KMS-11 (cell line): ENCODE measurements at regions not wholly inside any gene's neighbourhood (a gene's known extent, or its start where the extent isn't known, plus 50 kb on each side); places are given as distances from the start of the nearest gene placed in this dataset.

Source experiments
- H2AFZ ChIP-seq: fragments of 200-600 bp; sonication (generic); 2 replicates; pipeline ENCODE4 v1.6.1; 2016; ENCODE audit warnings: antibody characterized with exemption, mixed run types, low read depth
- H3K27ac ChIP-seq: fragments of 200-600 bp; sonication (generic); 2 replicates; pipeline ENCODE4 v1.6.1; 2016; ENCODE audit warnings: mild to moderate bottlenecking, mixed run types
- H3K27me3 ChIP-seq: fragments of 200-600 bp; sonication (generic); 2 replicates; pipeline ENCODE4 v1.6.1; 2017; ENCODE audit warnings: mild to moderate bottlenecking, low read depth, mixed run types, moderate library complexity; ENCODE audit not compliant: insufficient read depth
- H3K36me3 ChIP-seq: fragments of 200-600 bp; sonication (generic); 2 replicates; pipeline ENCODE4 v1.6.1; 2017; ENCODE audit warnings: mild to moderate bottlenecking, mixed run types; ENCODE audit not compliant: insufficient read depth
- H3K4me1 ChIP-seq: fragments of 200-600 bp; sonication (generic); 2 replicates; pipeline ENCODE4 v1.6.1; 2016; ENCODE audit warnings: mild to moderate bottlenecking, low read depth, mixed run types; ENCODE audit not compliant: poor library complexity, severe bottlenecking
- H3K4me2 ChIP-seq: fragments of 200-600 bp; sonication (generic); 2 replicates; pipeline ENCODE4 v1.7.0; 2016; ENCODE audit warnings: mild to moderate bottlenecking, mixed run types
- H3K4me3 ChIP-seq: fragments of 200-600 bp; sonication (generic); IDR thresholded peaks from 2 replicates; pipeline ENCODE4 v1.6.1; 2017; ENCODE audit warnings: low read depth, low read length, mixed read lengths; ENCODE audit not compliant: insufficient read depth
- H3K79me2 ChIP-seq: fragments of 200-600 bp; sonication (generic); 2 replicates; pipeline ENCODE4 v1.6.1; 2016; ENCODE audit warnings: low read depth, mixed run types; ENCODE audit not compliant: insufficient read depth
- H3K9ac ChIP-seq: fragments of 200-600 bp; sonication (generic); 2 replicates; pipeline ENCODE4 v1.6.1; 2016; ENCODE audit warnings: mild to moderate bottlenecking, mixed run types
- H4K20me1 ChIP-seq: fragments of 200-600 bp; sonication (generic); 2 replicates; pipeline ENCODE4 v1.6.1; 2016; ENCODE audit warnings: mild to moderate bottlenecking, mixed run types; ENCODE audit not compliant: insufficient read depth
- TF ChIP-seq, protein P1 (sequence below): fragments of 200-600 bp; sonication (generic); conservative IDR thresholded peaks from 2 replicates; pipeline ENCODE4 v1.6.1; 2017; ENCODE audit warnings: low read depth, mild to moderate bottlenecking, antibody characterized with exemption, low read length, moderate library complexity, mixed read lengths

DNA sequence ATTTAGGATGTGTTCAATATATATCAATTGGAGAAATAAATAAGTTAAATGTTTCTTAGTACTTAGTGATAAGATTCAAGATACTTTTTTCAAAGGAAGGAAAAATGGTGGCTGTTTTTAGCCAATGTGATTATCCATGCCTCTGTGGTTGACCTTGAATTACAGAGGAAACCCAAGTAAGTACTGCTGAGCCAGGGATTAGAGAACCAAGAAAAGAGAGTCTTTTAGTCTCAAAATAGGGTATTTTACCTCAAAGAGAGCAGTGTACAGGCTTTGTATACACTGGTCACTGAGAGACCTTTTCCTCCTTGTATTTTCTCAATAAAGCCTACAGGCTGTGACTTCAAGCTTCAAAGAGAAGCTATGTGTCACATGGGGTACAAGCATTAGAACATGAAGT lies 1075.3 kb downstream of the ADGRL3 start:
- no peak overlapping the region for H3K27ac ChIP-seq
- H3K27me3 ChIP-seq: no peaks in the 10 kb centered on the region
- no peak overlapping the region for H2AFZ ChIP-seq
- H4K20me1 ChIP-seq: no peaks in the 10 kb centered on the region
- H3K36me3 ChIP-seq: no peaks in the 10 kb centered on the region
- no peak overlapping the region for H3K4me2 ChIP-seq
- no peaks in the 10 kb centered on the region for H3K79me2 ChIP-seq
- no peaks in the 10 kb centered on the region for H3K4me1 ChIP-seq
- H3K9ac ChIP-seq: no peak overlapping the region
- TF ChIP-seq, protein P1, sequence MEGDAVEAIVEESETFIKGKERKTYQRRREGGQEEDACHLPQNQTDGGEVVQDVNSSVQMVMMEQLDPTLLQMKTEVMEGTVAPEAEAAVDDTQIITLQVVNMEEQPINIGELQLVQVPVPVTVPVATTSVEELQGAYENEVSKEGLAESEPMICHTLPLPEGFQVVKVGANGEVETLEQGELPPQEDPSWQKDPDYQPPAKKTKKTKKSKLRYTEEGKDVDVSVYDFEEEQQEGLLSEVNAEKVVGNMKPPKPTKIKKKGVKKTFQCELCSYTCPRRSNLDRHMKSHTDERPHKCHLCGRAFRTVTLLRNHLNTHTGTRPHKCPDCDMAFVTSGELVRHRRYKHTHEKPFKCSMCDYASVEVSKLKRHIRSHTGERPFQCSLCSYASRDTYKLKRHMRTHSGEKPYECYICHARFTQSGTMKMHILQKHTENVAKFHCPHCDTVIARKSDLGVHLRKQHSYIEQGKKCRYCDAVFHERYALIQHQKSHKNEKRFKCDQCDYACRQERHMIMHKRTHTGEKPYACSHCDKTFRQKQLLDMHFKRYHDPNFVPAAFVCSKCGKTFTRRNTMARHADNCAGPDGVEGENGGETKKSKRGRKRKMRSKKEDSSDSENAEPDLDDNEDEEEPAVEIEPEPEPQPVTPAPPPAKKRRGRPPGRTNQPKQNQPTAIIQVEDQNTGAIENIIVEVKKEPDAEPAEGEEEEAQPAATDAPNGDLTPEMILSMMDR: no peak
- H3K4me3 ChIP-seq: no peak overlapping the region

- Histone ChIP-seq H3K79me2 (no peaks in the 10 kb centered on the region), H3K27me3 (no peaks in the 10 kb centered on the region), H3K4me2 (no peak overlapping the region), H3K4me3 (no peak overlapping the region), H2AFZ (no peak overlapping the region), H4K20me1 (no peaks in the 10 kb centered on the region), H3K27ac (no peak overlapping the region), H3K36me3 (no peaks in the 10 kb centered on the region), H3K4me1 (no peaks in the 10 kb centered on the region), H3K9ac (no peak overlapping the region)
- TF ChIP-seq, protein P1: no peak
Measured at GRCh38 chr4:62274782-62275181, 1074.7 kb downstream of the ADGRL3 start.

DNA sequence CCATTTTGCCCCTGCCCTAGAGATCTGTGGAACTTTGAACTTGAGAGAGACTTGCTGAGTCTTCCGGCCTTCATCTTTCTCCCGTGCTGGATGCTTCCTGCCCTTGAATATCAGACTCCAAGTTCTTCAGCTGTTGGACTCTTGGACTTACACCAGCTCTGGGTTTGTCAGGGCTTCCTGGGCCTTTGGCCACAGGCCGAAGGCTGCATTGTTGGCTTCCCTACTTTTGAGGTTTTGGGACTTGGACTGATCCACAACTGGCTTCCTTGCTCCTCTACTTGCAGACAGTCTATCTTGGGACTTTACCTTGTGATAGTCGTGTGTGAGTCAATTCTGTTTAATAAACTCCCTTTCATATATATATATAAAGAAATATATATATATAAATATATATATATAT lies 1071.0 kb downstream of the ADGRL3 start:
- Histone ChIP-seq H3K79me2 (no peaks in the 10 kb centered on the region), H3K4me1 (no peaks in the 10 kb centered on the region), H3K27me3 (no peaks in the 10 kb centered on the region), H4K20me1 (no peaks in the 10 kb centered on the region), H3K4me3 (no peak overlapping the region), H2AFZ (no peak overlapping the region), H3K36me3 (no peaks in the 10 kb centered on the region), H3K27ac (no peak overlapping the region), H3K4me2 (no peak overlapping the region), H3K9ac (no peak overlapping the region)
- TF ChIP-seq, protein P1: no peak

- no peaks in the 10 kb centered on the region for H3K27me3 ChIP-seq
- H3K36me3 ChIP-seq: no peaks in the 10 kb centered on the region
- no peak overlapping the region for H3K27ac ChIP-seq
- no peak overlapping the region for H3K9ac ChIP-seq
- no peak overlapping the region for H2AFZ ChIP-seq
- H3K4me1 ChIP-seq: no peaks in the 10 kb centered on the region
- no peaks in the 10 kb centered on the region for H3K79me2 ChIP-seq
- H3K4me3 ChIP-seq: no peak overlapping the region
- H4K20me1 ChIP-seq: no peaks in the 10 kb centered on the region
- no peak overlapping the region for H3K4me2 ChIP-seq
- TF ChIP-seq, protein P1: no peak
Measured at GRCh38 chr4:62269918-62270317, 1069.8 kb downstream of the ADGRL3 start.
